IMR-90 (cell line): ENCODE measurements at regions not wholly inside any gene's neighbourhood (a gene's known extent, or its start where the extent isn't known, plus 50 kb on each side); places are given as distances from the start of the nearest gene placed in this dataset.

Experiments used
- ATAC-seq: fragments of 200-7000 bp; cut with Tn5 transposase; 2 replicates; pipeline ENCODE4 v1.9.1; 2020; ENCODE audit warnings: low read depth, mild to moderate bottlenecking, moderate library complexity
- BruUV-seq: library from RNA; stranded (reverse); fragments of 400-500 nt; replicated peaks from 2 replicates; lab custom pipeline; 2021; lab: Mats Ljungman, UMichigan
- CTCF ChIA-PET: fragments of 300-600 bp; formaldehyde crosslinking; extraction: SDS; loops from one replicate; lab custom pipeline; 2021; ENCODE audit warnings: antibody characterized with exemption; lab: Yijun Ruan, JAX
- POLR2A ChIA-PET: fragments of 300-600 bp; sonication (Branson Sonifier 250); formaldehyde crosslinking; loops from one replicate; lab custom pipeline; 2022; ENCODE audit warnings: antibody characterized with exemption; ENCODE audit not compliant: unreplicated experiment; lab: Charles Lee
- DNase-seq: peaks from one replicate; pipeline ENCODE4 v3.0.0; 2013
- H2AFZ ChIP-seq: replicated peaks from 2 replicates; pipeline ENCODE3; 2013; ENCODE audit warnings: low read length, mild to moderate bottlenecking; ENCODE audit not compliant: poor library complexity
- H2AK5ac ChIP-seq: 2 replicates; pipeline ENCODE4 v1.6.1; 2013; ENCODE audit warnings: low read depth, low read length, inconsistent platforms
- H2AK9ac ChIP-seq: replicated peaks from 2 replicates; pipeline ENCODE3; 2013; ENCODE audit warnings: mild to moderate bottlenecking, low read depth, low read length, moderate library complexity; ENCODE audit not compliant: poor library complexity
- H2BK120ac ChIP-seq: 2 replicates; pipeline ENCODE4 v1.6.1; 2013; ENCODE audit warnings: low read depth, low read length, inconsistent platforms
- H2BK15ac ChIP-seq: 3 replicates; pipeline ENCODE4 v1.6.1; 2013; ENCODE audit warnings: low read depth, low read length, inconsistent platforms
- H2BK20ac ChIP-seq: 2 replicates; pipeline ENCODE4 v1.6.1; 2013; ENCODE audit warnings: low read depth, mild to moderate bottlenecking, inconsistent platforms, low read length, moderate library complexity
- H2BK5ac ChIP-seq: 2 replicates; pipeline ENCODE4 v1.6.1; 2013; ENCODE audit warnings: mild to moderate bottlenecking, low read depth, low read length, inconsistent platforms; ENCODE audit not compliant: poor library complexity, severe bottlenecking
- H3K14ac ChIP-seq: replicated peaks from 2 replicates; pipeline ENCODE4 v1.6.1; 2013; ENCODE audit warnings: low read depth, low read length, inconsistent platforms
- H3K18ac ChIP-seq: 2 replicates; pipeline ENCODE4 v1.6.1; 2013; ENCODE audit warnings: low read depth, low read length, control low read depth
- H3K23ac ChIP-seq: 2 replicates; pipeline ENCODE4 v1.6.1; 2013; ENCODE audit warnings: low read depth, low read length, inconsistent platforms
- H3K27ac ChIP-seq: 2 replicates; pipeline ENCODE4 v1.5.1; 2013; ENCODE audit warnings: mild to moderate bottlenecking, control low read depth, low read length; ENCODE audit not compliant: insufficient read depth
- H3K27me3 ChIP-seq: 2 replicates; pipeline ENCODE4 v1.6.1; 2013; ENCODE audit warnings: low read length; ENCODE audit not compliant: control insufficient read depth, insufficient read depth
- H3K36me3 ChIP-seq: 2 replicates; pipeline ENCODE4 v1.6.1; 2013; ENCODE audit warnings: low read length, mixed read lengths; ENCODE audit not compliant: control insufficient read depth, insufficient read depth
- H3K4ac ChIP-seq: 2 replicates; pipeline ENCODE4 v1.6.1; 2013; ENCODE audit warnings: low read depth, low read length, inconsistent platforms
- H3K4me1 ChIP-seq: 2 replicates; pipeline ENCODE4 v1.6.1; 2013; ENCODE audit warnings: low read length, mixed read lengths; ENCODE audit not compliant: control insufficient read depth, insufficient read depth
- H3K4me2 ChIP-seq: 2 replicates; pipeline ENCODE4 v1.6.1; 2013; ENCODE audit warnings: low read depth, mild to moderate bottlenecking, control low read depth, low read length, moderate library complexity
- H3K4me3 ChIP-seq: 2 replicates; pipeline ENCODE4 v1.5.1; 2013; ENCODE audit warnings: low read depth, mild to moderate bottlenecking, control low read depth, low read length, moderate library complexity; ENCODE audit not compliant: insufficient read depth
- H3K56ac ChIP-seq: 2 replicates; pipeline ENCODE4 v1.6.1; 2013; ENCODE audit warnings: low read length, inconsistent platforms; ENCODE audit not compliant: insufficient read depth; ENCODE audit errors: extremely low read depth
- H3K79me1 ChIP-seq, 2 experiments: 2 replicates each; pipeline ENCODE4 v1.6.1; 2013; ENCODE audit warnings: low read length in 2 of 2, inconsistent platforms in 1 of 2, low read depth in 1 of 2
- H3K9ac ChIP-seq: 2 replicates; pipeline ENCODE4 v1.6.1; 2013; ENCODE audit warnings: low read depth, low read length, control low read depth
- H3K9me1 ChIP-seq: 2 replicates; pipeline ENCODE4 v1.6.1; 2013; ENCODE audit warnings: low read length, inconsistent platforms; ENCODE audit not compliant: insufficient read depth
- H3K9me3 ChIP-seq: 2 replicates; pipeline ENCODE4 v1.6.1; 2013; ENCODE audit warnings: low read length; ENCODE audit not compliant: control insufficient read depth, insufficient read depth
- H4K20me1 ChIP-seq: 2 replicates; pipeline ENCODE4 v1.6.1; 2013; ENCODE audit warnings: low read length, inconsistent platforms; ENCODE audit not compliant: insufficient read depth
- H4K5ac ChIP-seq: 2 replicates; pipeline ENCODE4 v1.6.1; 2013; ENCODE audit warnings: mild to moderate bottlenecking, low read depth, low read length, control low read depth
- H4K8ac ChIP-seq, 2 experiments: 2 replicates each; pipeline ENCODE4 v1.6.1; 2013; ENCODE audit warnings: low read depth in 2 of 2, low read length in 2 of 2, control low read depth in 1 of 2, inconsistent platforms in 1 of 2
- H4K91ac ChIP-seq: 2 replicates; pipeline ENCODE4 v1.6.1; 2013; ENCODE audit warnings: low read depth, low read length, inconsistent platforms; ENCODE audit not compliant: insufficient read depth
- BHLHE40 ChIP-seq: fragments of 150-350 bp; IDR thresholded peaks from 2 replicates; pipeline ENCODE4 v1.6.1; 2016; ENCODE audit warnings: mild to moderate bottlenecking, low read depth, low read length
- CEBPB ChIP-seq: IDR thresholded peaks from 2 replicates; pipeline ENCODE4 v1.6.1; 2012; ENCODE audit warnings: low read depth, low read length, improper control_type of control experiment
- CHD1 ChIP-seq: IDR thresholded peaks from 2 replicates; pipeline ENCODE4 v1.6.1; 2012; ENCODE audit warnings: low read depth, low read length, improper control_type of control experiment
- FOS ChIP-seq: fragments of 150-350 bp; IDR thresholded peaks from 2 replicates; pipeline ENCODE4 v1.6.1; 2016; ENCODE audit warnings: low read depth, low read length
- MAFK ChIP-seq: IDR thresholded peaks from 2 replicates; pipeline ENCODE4 v1.6.1; 2012; ENCODE audit warnings: low read depth, low read length, improper control_type of control experiment
- MAZ ChIP-seq: IDR thresholded peaks from 2 replicates; pipeline ENCODE4 v1.6.1; 2012; ENCODE audit warnings: low read depth, mild to moderate bottlenecking, low read length, improper control_type of control experiment, moderate library complexity, borderline replicate concordance
- MXI1 ChIP-seq: IDR thresholded peaks from 2 replicates; pipeline ENCODE4 v1.6.1; 2012; ENCODE audit warnings: low read depth, mild to moderate bottlenecking, low read length, moderate library complexity, borderline replicate concordance
- NFE2L2 ChIP-seq: fragments of 150-350 bp; IDR thresholded peaks from 2 replicates; pipeline ENCODE4 v1.6.1; 2016; ENCODE audit warnings: low read depth, mild to moderate bottlenecking, low read length
- POLR2A ChIP-seq: IDR thresholded peaks from 2 replicates; pipeline ENCODE4 v1.6.1; 2012; ENCODE audit warnings: mild to moderate bottlenecking, low read depth, low read length
- RAD21 ChIP-seq: IDR thresholded peaks from 2 replicates; pipeline ENCODE4 v1.6.1; 2012; ENCODE audit warnings: low read length, improper control_type of control experiment
- RCOR1 ChIP-seq: IDR thresholded peaks from 2 replicates; pipeline ENCODE4 v1.6.1; 2012; ENCODE audit warnings: mild to moderate bottlenecking, low read length, improper control_type of control experiment; ENCODE audit not compliant: insufficient replicate concordance
- SMC3 ChIP-seq: fragments of 150-350 bp; IDR thresholded peaks from 2 replicates; pipeline ENCODE4 v1.6.1; 2016; ENCODE audit warnings: low read depth, mild to moderate bottlenecking, antibody characterized with exemption, low read length, moderate library complexity
- WGBS, 2 experiments: methylation state at CpG; one replicate each; pipeline versions ENCODE4 v1.1.5 to v1.1.7; 2013; ENCODE audit warnings: missing lambda C conversion rate in 2 of 2; ENCODE audit not compliant: insufficient read length in 1 of 2; ENCODE audit errors: extremely low coverage in 2 of 2; 5-methylcytosine and 5-hydroxymethylcytosine counted together
- dilution Hi-C: fragments of 300-500 bp; cut with HindIII; formaldehyde crosslinking; loops from one replicate; pipeline ENCODE4 v1.14.3; 2018; ENCODE audit warnings: low sequenced_read_pairs; ENCODE audit not compliant: unreplicated experiment
- in situ Hi-C: fragments of 300-500 bp; cut with MboI; formaldehyde crosslinking; loops from 3 replicates; pipeline ENCODE4 v1.14.3; 2019; ENCODE audit warnings: low sequenced_read_pairs, inconsistent platforms, mixed read lengths
- intact Hi-C: fragments of 100-400 bp; cut with micrococcal nuclease; formaldehyde crosslinking; loops from 2 replicates; pipeline ENCODE4 v1.10.0; 2022
- TF ChIP-seq, protein P1 (sequence below): fragments of 150-350 bp; IDR thresholded peaks from 2 replicates; pipeline ENCODE4 v1.6.1; 2016; ENCODE audit warnings: low read depth, mild to moderate bottlenecking, low read length, moderate library complexity, borderline replicate concordance
- TF ChIP-seq, protein P2 (sequence below): conservative IDR thresholded peaks from 2 replicates; pipeline ENCODE4 v1.5.1; 2012; ENCODE audit warnings: mild to moderate bottlenecking, low read depth, low read length, improper control_type of control experiment

GRCh38 chr17:55830699-55831471, 80.0 kb downstream of the PCTP start:
- Histone ChIP-seq H2BK120ac (no peak overlapping the region), H3K9me3 (no peaks in the 10 kb centered on the region), H3K4me1 (no peaks in the 10 kb centered on the region), H3K9ac (no peak overlapping the region), H2BK20ac (no peak overlapping the region), H2BK15ac (no peak overlapping the region), H4K5ac (no peak overlapping the region), H3K14ac (no peak overlapping the region), H3K4me2 (no peak overlapping the region), H3K9me1 (no peaks in the 10 kb centered on the region), H3K27ac (no peak overlapping the region), H4K91ac (no peak overlapping the region), H3K4me3 (no peak overlapping the region), H2BK5ac (no peak overlapping the region), H3K36me3 (no peaks in the 10 kb centered on the region), H3K79me1 (no peaks in the 10 kb centered on the region), H3K23ac (no peak overlapping the region), H2AK9ac (no peak overlapping the region), H4K20me1 (no peaks in the 10 kb centered on the region), H4K8ac (no peak overlapping the region), H3K4ac (no peak overlapping the region), H2AFZ (no peak overlapping the region), H3K56ac (no peak overlapping the region), H2AK5ac (no peak overlapping the region), H3K27me3 (no peaks in the 10 kb centered on the region; the same call in 1 of the 2 replicates), H3K18ac (no peak overlapping the region)
- BruUV-seq: no TSS peak
- in situ Hi-C loops (no loop called here), dilution Hi-C loops (no loop called here), intact Hi-C loops (no loop called here)
- TF ChIP-seq MAFK (no peak), FOS (no peak), MXI1 (no peak), CEBPB (no peak), MAZ (no peak), BHLHE40 (no peak), NFE2L2 (no peak), CHD1 (no peak), RCOR1 (no peak), RAD21 (no peak), SMC3 (no peak), POLR2A (no peak)
- TF ChIP-seq, protein P1, sequence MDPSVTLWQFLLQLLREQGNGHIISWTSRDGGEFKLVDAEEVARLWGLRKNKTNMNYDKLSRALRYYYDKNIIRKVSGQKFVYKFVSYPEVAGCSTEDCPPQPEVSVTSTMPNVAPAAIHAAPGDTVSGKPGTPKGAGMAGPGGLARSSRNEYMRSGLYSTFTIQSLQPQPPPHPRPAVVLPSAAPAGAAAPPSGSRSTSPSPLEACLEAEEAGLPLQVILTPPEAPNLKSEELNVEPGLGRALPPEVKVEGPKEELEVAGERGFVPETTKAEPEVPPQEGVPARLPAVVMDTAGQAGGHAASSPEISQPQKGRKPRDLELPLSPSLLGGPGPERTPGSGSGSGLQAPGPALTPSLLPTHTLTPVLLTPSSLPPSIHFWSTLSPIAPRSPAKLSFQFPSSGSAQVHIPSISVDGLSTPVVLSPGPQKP: no peak
- TF ChIP-seq, protein P2, sequence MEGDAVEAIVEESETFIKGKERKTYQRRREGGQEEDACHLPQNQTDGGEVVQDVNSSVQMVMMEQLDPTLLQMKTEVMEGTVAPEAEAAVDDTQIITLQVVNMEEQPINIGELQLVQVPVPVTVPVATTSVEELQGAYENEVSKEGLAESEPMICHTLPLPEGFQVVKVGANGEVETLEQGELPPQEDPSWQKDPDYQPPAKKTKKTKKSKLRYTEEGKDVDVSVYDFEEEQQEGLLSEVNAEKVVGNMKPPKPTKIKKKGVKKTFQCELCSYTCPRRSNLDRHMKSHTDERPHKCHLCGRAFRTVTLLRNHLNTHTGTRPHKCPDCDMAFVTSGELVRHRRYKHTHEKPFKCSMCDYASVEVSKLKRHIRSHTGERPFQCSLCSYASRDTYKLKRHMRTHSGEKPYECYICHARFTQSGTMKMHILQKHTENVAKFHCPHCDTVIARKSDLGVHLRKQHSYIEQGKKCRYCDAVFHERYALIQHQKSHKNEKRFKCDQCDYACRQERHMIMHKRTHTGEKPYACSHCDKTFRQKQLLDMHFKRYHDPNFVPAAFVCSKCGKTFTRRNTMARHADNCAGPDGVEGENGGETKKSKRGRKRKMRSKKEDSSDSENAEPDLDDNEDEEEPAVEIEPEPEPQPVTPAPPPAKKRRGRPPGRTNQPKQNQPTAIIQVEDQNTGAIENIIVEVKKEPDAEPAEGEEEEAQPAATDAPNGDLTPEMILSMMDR: no peak
- CTCF ChIA-PET: no interaction called here
- POLR2A ChIA-PET: no interaction called here
- no peak for ATAC-seq
- no CpG with 5 or more reads among the region's 10 CpGs for WGBS, 2 experiments
- DNase-seq: no peak
